ENCODE measurements at regions not wholly inside any gene's neighbourhood (a gene's known extent, or its start where the extent isn't known, plus 50 kb on each side); places are given as distances from the start of the nearest gene placed in this dataset.
A peak's percentile ranks its signal among the peaks of the same experiment; 100 is the strongest.

GRCh38 chr14:76950055-76951020 lies 78.2 kb downstream of the IRF2BPL start:
- no peak for DNase-seq (ENCODE audit: low read depth in 3 of 3, low spot score in 1 of 3)

- no peak for DNase-seq (ENCODE audit: low read depth in 3 of 3, low spot score in 1 of 3)
These were observed 79.5 kb downstream of the IRF2BPL start for GRCh38 chr14:76948976-76949375.

DNA sequence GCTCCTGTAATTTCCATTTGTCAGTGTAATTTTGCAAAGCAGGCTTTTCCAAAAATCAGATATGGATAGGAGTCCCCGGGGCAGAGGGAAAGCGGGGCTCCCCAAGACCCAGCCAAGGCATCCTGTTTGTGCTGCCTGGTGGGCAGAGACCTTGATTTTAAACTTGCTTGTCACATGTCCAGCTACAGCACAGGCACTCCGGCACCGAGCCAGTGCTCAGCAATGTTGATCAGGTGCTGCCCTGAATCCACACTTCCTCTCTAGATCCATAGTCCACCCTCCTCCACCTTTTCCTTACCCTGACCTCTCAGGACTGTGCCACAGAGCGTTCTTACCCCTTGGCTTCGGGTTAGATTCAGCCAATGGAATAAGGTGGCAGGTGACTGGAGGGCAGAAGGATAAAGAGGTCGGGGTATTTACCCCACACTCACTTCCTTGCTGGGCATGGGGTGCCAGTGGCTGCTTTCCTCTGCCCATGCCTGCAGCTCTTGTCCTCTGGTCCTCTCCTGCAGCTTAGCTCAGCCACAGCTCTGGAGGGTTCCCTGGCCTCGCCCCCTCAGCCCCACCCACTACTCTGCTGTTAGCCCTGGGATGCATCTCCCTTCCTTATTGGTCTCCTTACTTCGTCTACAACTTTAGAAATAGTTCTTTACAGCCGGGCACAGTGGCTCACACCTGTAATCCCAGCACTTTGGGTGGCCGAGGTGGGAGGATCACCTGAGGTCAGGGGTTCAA lies 80.1 kb downstream of the IRF2BPL start:
- no peak for DNase-seq (ENCODE audit: low read depth in 3 of 3, low spot score in 1 of 3)

- DNase-seq (ENCODE audit: low read depth in 3 of 3, low spot score in 1 of 3), result no peak
These were observed 80.7 kb downstream of the IRF2BPL start for GRCh38 chr14:76947838-76948184.

- peak; percentile 49 to 65 (median 60) for DNase-seq (ENCODE audit: low read depth in 3 of 3, low spot score in 1 of 3)
These were observed 81.2 kb downstream of the IRF2BPL start for GRCh38 chr14:76947078-76947837.

GRCh38 chr14:76946753-76947077 lies 81.8 kb downstream of the IRF2BPL start:
- DNase-seq (ENCODE audit: low read depth in 3 of 3, low spot score in 1 of 3), result no peak

GRCh38 chr14:76943072-76943471 lies 85.4 kb downstream of the IRF2BPL start:
- DNase-seq (ENCODE audit: low read depth in 3 of 3, low spot score in 1 of 3), result no peak

GRCh38 chr14:76941946-76942805 lies 86.3 kb downstream of the IRF2BPL start:
- DNase-seq (ENCODE audit: low read depth in 3 of 3, low spot score in 1 of 3), result no peak

DNA sequence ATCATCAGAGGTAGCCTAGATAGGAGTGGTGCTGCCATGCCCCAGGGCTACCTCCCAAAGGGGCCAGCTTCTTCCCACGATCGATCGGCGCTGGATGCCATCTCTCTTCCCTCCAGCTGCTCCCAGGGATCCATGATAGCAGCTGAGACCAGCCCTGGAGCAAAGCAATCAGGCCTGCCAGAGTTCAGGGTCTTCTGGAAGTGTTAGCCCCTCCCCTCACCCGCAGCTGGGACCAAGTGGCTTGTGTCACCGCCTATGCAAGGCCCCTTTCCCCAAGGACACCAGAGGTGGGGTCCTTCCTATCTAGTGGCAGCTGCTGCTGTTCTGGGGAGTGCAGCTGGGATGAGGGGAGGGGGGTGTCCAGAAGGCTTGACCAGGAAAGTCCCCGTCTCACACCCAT lies 87.0 kb downstream of the IRF2BPL start:
- DNase-seq (ENCODE audit: low read depth in 3 of 3, low spot score in 1 of 3), result no peak

DNA sequence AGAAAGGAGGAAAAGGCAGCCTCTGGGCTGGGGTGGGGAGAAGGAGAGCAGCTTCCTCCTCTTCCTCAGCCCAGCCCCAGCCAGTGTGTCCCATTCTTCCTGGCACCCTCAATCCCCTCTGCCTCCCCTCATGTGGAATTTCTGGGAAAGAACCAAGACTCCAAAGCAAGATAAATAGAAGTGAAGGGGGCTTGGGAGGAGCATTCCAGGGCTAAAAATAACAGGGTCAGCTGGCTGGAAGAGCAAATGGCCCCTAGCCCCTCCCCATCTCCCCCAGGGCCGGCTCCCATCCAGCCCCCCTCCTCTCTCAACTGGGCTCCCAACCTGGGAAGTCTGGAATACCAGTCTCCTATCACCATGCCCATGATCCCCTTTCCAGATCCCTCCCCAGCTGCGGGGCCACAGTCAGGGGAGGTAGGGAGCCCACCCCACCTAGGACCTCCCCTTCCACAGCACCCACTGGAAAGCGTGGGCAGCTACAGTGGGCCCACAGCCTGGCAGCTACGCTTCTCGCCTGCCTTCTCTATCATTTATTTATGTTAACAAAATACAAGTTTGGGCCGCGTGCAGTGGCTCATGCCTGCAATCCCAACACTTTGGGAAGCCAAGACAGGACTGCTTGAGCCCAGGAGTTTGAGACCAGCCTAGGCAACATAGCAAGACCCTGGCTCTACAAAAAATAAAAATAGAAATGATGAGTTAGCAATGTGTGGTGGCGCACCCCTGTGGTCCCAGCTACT lies 88.3 kb downstream of the IRF2BPL start:
- no peak for DNase-seq (ENCODE audit: low read depth in 3 of 3, low spot score in 1 of 3)

DNA sequence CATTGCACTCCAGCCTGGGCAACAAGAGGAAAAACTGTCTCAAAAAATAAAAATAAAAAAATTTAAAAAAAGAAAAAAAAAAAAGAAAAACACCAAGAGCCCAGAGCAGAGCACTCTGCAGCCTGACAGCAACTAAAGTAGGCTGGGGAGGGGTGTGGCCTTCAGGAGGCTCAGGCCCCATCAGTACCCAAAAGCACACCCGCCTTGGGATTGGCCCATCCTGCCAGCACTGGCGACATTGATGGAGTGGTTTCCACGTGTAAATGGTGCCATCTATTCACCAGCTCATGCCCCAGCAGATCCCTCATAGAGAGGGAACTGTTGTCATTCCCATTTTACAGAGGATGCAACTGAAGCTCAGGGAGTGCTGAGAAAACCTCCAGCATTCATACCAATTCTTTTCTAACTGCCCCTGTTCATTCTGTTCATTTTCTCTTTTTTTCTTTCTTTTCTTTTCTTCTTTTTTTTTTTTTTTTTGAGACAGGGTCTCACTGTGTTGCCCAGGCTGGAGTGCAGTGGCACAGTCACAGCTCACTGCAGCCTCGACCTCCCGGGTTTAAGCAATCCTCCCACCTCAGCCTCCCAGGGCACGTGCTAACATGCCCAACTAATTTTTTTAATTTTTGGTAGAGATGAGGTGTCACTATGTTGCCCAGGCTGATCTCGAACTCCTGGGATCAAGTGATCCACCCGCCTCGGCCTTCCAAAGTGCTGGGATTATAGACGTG lies 89.3 kb downstream of the IRF2BPL start:
- DNase-seq (ENCODE audit: low read depth in 3 of 3, low spot score in 1 of 3), result no peak

DNA sequence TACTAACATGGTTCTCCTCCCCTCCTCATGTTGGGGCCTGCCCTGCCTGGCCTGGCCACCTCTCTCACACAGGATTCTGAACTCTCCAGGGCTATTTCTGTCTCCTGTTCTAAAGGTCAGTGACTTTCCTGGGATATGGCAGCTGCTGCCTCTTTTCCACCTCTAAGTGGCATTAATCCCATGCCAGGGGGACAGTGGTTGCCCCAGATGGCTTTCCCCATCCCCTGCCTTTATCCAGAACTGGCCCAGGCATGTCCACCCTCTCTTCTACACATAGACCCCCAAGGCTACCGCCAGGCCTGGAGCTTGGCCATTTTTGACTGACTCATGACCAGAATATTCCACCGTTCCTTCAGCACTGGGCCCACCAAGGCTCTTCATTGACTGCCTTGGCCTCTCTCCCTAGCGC lies 90.4 kb downstream of the IRF2BPL start:
- DNase-seq (ENCODE audit: low read depth in 3 of 3, low spot score in 1 of 3), result no peak

DNA sequence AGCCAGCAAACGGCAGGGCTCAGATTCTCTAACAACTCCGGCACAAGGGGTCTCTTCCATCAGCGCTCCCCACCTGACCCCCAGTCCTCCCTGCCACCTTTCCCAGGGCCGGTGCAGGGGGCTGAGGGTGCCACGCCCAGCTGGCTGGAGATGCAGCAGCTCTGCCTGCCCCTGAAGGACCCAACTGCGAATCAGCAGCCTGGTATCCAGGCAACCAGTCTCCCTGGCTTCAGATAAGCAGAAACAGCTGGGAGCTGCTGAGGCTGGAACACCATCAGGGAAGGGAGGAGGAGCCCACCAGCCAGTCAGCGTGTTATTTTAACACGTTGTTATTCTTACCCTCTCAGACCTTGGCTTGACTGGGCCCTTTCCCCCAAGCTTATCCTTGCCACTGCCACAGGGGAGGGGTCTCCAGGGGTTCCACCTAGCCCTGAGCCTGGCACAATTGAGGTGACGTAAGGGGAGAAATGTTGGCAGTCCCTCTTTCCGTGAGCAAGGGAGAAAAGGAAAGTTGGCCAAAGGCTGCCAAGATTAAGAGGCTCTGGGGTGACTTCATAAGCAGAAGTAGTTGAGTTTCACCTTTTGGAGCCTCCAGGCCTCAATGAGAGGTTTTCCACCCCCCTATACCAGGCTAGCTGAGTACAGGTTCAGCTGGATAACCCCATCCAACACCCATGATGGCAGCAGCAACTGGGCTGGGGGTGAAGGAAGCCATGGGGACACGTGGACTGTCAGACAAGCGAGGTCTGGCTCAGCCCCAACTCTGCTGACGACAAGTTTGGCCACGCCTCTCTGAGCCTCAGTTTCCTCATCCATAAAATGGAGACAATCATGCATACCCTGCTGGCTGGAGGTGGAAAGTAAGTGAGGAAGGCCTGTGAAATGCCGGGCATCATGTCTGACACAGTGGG lies 91.1 kb downstream of the IRF2BPL start:
- DNase-seq (ENCODE audit: low read depth in 3 of 3, low spot score in 1 of 3), result no peak

DNA sequence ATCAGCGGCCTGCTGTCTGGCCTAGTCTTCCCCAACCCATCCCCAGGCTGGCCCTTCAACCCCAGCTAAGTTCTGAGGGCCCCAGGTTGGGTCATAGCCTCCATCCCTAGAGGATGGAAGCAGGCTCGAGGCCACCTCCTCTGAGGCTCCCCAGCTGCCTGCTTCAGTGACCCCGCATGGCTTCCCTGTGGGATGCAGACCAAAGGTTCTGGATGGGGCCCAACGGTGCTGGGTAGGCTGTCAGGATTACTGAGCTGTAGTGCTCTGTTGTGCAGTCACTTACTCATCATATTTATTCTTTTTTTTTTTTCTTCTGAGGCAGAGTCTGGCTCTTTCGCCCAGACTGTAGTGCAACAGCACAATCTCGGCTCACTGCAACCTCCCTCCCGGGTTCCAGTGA lies 92.0 kb downstream of the IRF2BPL start:
- DNase-seq (ENCODE audit: low read depth in 3 of 3, low spot score in 1 of 3), result no peak

GRCh38 chr14:76933515-76933914 lies 95.0 kb downstream of the IRF2BPL start:
- DNase-seq (ENCODE audit: low read depth in 3 of 3, low spot score in 1 of 3), result no peak

- DNase-seq (ENCODE audit: low read depth in 3 of 3, low spot score in 1 of 3), result no peak
These were observed 96.7 kb downstream of the IRF2BPL start for GRCh38 chr14:76931631-76932402.

DNA sequence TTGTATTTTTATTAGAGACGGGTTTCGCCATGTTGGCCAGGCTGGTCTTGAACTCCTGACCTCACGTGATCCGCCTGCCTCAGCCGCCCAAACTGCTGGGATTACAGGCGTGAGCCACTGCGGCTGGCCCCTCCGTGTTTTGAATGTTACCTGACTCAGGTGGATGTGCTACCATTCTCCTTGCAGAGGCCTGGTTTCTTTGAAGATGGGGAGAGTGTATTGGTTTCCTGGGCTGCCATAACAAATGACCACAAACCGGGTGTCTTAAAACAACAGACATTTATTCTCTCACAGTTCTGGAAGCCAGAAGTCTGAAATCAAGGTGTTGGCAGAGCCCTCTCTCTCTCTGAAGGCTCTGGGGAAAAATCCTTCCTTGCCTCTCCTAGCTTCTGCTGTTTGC lies 98.0 kb downstream of the IRF2BPL start:
- no peak for DNase-seq (ENCODE audit: low read depth in 3 of 3, low spot score in 1 of 3)

DNA sequence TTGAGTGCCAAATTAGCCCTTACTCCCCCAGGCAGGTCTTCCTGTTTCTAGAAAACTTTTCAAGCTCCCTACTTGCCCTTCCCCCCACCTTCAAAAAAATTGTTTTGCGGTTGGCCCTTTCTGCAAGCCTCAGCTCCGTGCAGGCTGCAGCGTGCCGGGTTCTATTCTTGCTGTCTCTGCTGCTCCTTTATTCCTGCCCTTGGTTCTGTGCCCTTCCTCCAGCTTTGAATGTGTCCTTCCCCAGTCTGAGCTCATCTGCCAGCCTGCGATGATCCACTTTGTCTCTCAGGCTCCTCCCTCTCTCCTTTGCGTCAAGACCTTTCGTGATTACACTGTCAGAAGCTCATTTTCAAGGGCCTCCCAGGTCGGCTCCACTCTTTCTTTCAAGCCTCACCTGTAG lies 98.6 kb downstream of the IRF2BPL start:
- DNase-seq (ENCODE audit: low read depth in 3 of 3, low spot score in 1 of 3), result peak in 1 of 3 donors; percentile 36
